ENCODE measurements at regions not wholly inside any gene's neighbourhood (a gene's known extent, or its start where the extent isn't known, plus 50 kb on each side); places are given as distances from the start of the nearest gene placed in this dataset.

- no peak for TF ChIP-seq CTCF (conservative IDR thresholded peaks at IDR 0.05 in 1 of 2, IDR thresholded peaks at IDR 0.05 in 1 of 2; ENCODE audit: extremely low read depth in 1 of 2, insufficient read depth in 1 of 2, low read depth in 1 of 2, low read length in 2 of 2)
- no peak for TF ChIP-seq EZH2 (IDR thresholded peaks at IDR 0.05; ENCODE audit: borderline replicate concordance, low read length)
Observed at GRCh38 chr9:107715740-107716139, 226.2 kb upstream of the KLF4 start.
